ENCODE measurements at regions not wholly inside any gene's neighbourhood (a gene's known extent, or its start where the extent isn't known, plus 50 kb on each side); places are given as distances from the start of the nearest gene placed in this dataset.
A peak's percentile ranks its signal among the peaks of the same experiment; 100 is the strongest.

DNA sequence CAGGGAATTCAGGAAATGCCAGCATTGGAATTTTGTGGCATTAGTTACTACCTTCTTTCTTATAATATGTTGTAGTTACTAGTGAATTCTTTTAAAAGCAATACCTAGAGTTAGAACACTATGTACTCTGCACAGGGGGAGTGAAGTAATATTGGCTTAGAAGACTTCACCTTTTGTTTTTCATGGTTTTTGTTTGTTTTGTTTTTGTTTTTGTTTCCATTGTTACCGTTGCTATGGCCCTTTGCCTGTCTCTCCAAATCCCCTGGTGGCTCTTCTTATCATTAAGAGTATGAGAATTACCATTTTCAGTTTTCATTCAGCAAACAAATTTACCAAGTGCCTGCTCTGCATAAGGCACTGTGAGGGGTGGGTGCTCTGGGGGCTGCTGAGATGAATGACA lies 160.1 kb downstream of the HAUS1 start:
- Histone ChIP-seq H3K4me1 (replicated peaks in 1 of 4; ENCODE audit: control insufficient read depth in 3 of 4, insufficient read depth in 4 of 4, low read length in 3 of 4) (peaks cover 11 to 50% (median 35%) of the 10 kb centered on the region in 4 experiments), H3K4me3 (ENCODE audit: extremely low read depth in 1 of 4, insufficient read depth in 2 of 4, low read depth in 3 of 4, low read length in 4 of 4) (peak overlapping the region in 1 of 4 experiments; percentile 23; a peak in 1 of 8 replicates), H3K27me3 (replicated peaks in 1 of 4; ENCODE audit: control insufficient read depth in 3 of 4, extremely low read depth in 1 of 4, insufficient read depth in 3 of 4, low read length in 3 of 4) (no peaks in the 10 kb centered on the region), H2AFZ (ENCODE audit: low read length) (no peak overlapping the region), H2BK5ac (ENCODE audit: low read depth, low read length) (no peak overlapping the region), H3K23me2 (ENCODE audit: low read depth, low read length) (no peaks in the 10 kb centered on the region), H2AK5ac (ENCODE audit: low read depth, low read length) (peak overlapping the region; percentile 76; the same call in 1 of the 2 replicates), H3K9ac (replicated peaks in 1 of 4; ENCODE audit: extremely low read depth in 1 of 4, low read depth in 3 of 4, low read length in 3 of 4) (no peak overlapping the region), H3K18ac (ENCODE audit: extremely low read depth, low read length) (no peak overlapping the region), H2BK120ac (replicated peaks; ENCODE audit: low read depth, low read length) (no peak overlapping the region), H3K4me2 (ENCODE audit: insufficient read depth in 1 of 2, low read depth in 2 of 2, low read length in 2 of 2) (peak overlapping the region; percentile 51 to 78), H3K79me2 (ENCODE audit: control insufficient read depth in 1 of 2, insufficient read depth in 2 of 2, low read length in 2 of 2) (peaks cover 0 to 4% of the 10 kb centered on the region in 2 experiments; a peak in 1 of 4 replicates), H4K5ac (ENCODE audit: insufficient read length, low read depth, low read length) (no peak overlapping the region), H4K20me1 (replicated peaks in 1 of 2; ENCODE audit: control insufficient read depth in 1 of 2, insufficient read depth in 2 of 2, low read length in 2 of 2) (no peaks in the 10 kb centered on the region), H4K8ac (ENCODE audit: extremely low read depth, insufficient read depth, low read length) (no peak overlapping the region), H2BK15ac (ENCODE audit: low read length) (no peak overlapping the region), H3K14ac (ENCODE audit: insufficient read length) (no peak overlapping the region), H2BK12ac (ENCODE audit: low read depth, low read length) (no peak overlapping the region; the same call in 1 of the 2 replicates), H3K9me3 (ENCODE audit: insufficient read depth in 2 of 2, low read depth in 1 of 2, low read length in 1 of 2) (no peaks in the 10 kb centered on the region), H3K27ac (ENCODE audit: low read depth, low read length) (peak overlapping the region; percentile 24; the same call in 1 of the 2 replicates), H2BK20ac (ENCODE audit: low read length) (no peak overlapping the region), H3K56ac (replicated peaks; ENCODE audit: insufficient read length, low read depth, low read length) (no peak overlapping the region), H3K79me1 (ENCODE audit: low read depth, low read length) (no peaks in the 10 kb centered on the region), H3K4ac (replicated peaks; ENCODE audit: insufficient read length, low read depth, low read length) (no peak overlapping the region), H3K36me3 (ENCODE audit: control insufficient read depth in 2 of 4, insufficient read depth in 4 of 4, low read length in 3 of 4) (peaks cover 0 to 8% (median 0%) of the 10 kb centered on the region in 4 experiments; a peak in 2 of 8 replicates), H4K91ac (replicated peaks; ENCODE audit: insufficient read length, low read length) (no peak overlapping the region), H3K23ac (ENCODE audit: insufficient read length) (no peak overlapping the region)
- FAIRE-seq (peak; percentile 89), DNase-seq (ENCODE audit: low read depth in 1 of 2, low spot score in 2 of 2) (no peak)
- ChIA-PET CTCF (ENCODE audit: partially characterized antibody) (interaction anchor here (0.6 to 2.0 kb wide), 4 partner anchors 16 to 122 kb away, joined by 3 to 13 read pairs (median 4); no protein-coding TSS in a partner anchor), POLR2A (ENCODE audit: partially characterized antibody) (interaction anchor here (0.7 kb wide), 1 partner anchor 144 kb away, joined by 3 read pairs; no protein-coding TSS in a partner anchor)
- no peak for TF ChIP-seq JUND (IDR thresholded peaks at IDR 0.05; ENCODE audit: low read length)
- no peak for TF ChIP-seq USF2 (IDR thresholded peaks at IDR 0.05; ENCODE audit: low read length)
- peak in 1 of 2 experiments; percentile 87; a peak in 1 of 3 replicates for TF ChIP-seq EP300 (IDR thresholded peaks at IDR 0.05; ENCODE audit: borderline replicate concordance in 1 of 2, low read depth in 2 of 2, low read length in 2 of 2)
- TF ChIP-seq SP4 (IDR thresholded peaks at IDR 0.05; ENCODE audit: low read length), result no peak
- TF ChIP-seq ASH2L (IDR thresholded peaks at IDR 0.05; ENCODE audit: low read length), result peak; percentile 8
- no peak for TF ChIP-seq RFX5 (IDR thresholded peaks at IDR 0.05; ENCODE audit: borderline replicate concordance, low read depth, low read length)
- 0 out of 4 replicates have a peak, but pooled peaks of 1 of the 2 experiments have one; percentile 34 for TF ChIP-seq HDAC2 (IDR thresholded peaks at IDR 0.05; ENCODE audit: borderline replicate concordance in 1 of 2, low read depth in 2 of 2, low read length in 2 of 2)
- TF ChIP-seq TAF7 (optimal IDR thresholded peaks at IDR 0.05; ENCODE audit: borderline replicate concordance, low read depth, low read length), result no peak
- peak; percentile 57 for TF ChIP-seq CEBPB (IDR thresholded peaks at IDR 0.05; ENCODE audit: low read depth, low read length)
- 0 out of 2 replicates have a peak, but pooled peaks have one; percentile 25 for TF ChIP-seq TBP (IDR thresholded peaks at IDR 0.05; ENCODE audit: low read depth, low read length)
- TF ChIP-seq POU5F1 (IDR thresholded peaks at IDR 0.05; ENCODE audit: low read depth, low read length), result no peak
- TF ChIP-seq SP1 (IDR thresholded peaks at IDR 0.05; ENCODE audit: low read depth, low read length), result peak; percentile 63; the same call in 1 of the 2 replicates
- WGBS, 2 experiments (ENCODE audit: extremely low coverage in 1 of 2, insufficient coverage in 1 of 2, insufficient read length in 1 of 2, insufficient replicate concordance in 2 of 2, low coverage in 1 of 2, low lambda C conversion rate in 2 of 2, missing lambda C conversion rate in 1 of 2), result 26% methylated on average over 1 of the region's 1 CpG; no CpG with 5 or more reads in 1 of the 2 experiments

All from H1 (cell line).